Kidney (tissue), 13 donors: ENCODE measurements at regions not wholly inside any gene's neighbourhood (a gene's known extent, or its start where the extent isn't known, plus 50 kb on each side); places are given as distances from the start of the nearest gene placed in this dataset.

Experiments
- DNase-seq, 5 donors: peaks; one replicate each; pipeline ENCODE4 v3.0.0-alpha.2; 2013 to 2020
- FAIRE-seq: peaks from 2 replicates; lab custom pipeline; 2012; peaks lifted over from hg19 to GRCh38; lab: Jason Lieb, UNC
- H3K27ac ChIP-seq, 2 donors: one replicate each; pipeline ENCODE4 v1.7.0; 2013; ENCODE audit warnings: low read depth in 2 of 2, low read length in 2 of 2, inconsistent platforms in 1 of 2
- H3K27me3 ChIP-seq: one replicate; pipeline ENCODE4 v1.7.1; 2013; ENCODE audit warnings: low read length, inconsistent platforms; ENCODE audit not compliant: control insufficient read depth, insufficient read depth
- H3K36me3 ChIP-seq, 3 donors: one replicate each; pipeline versions ENCODE4 v1.7.0 to v1.7.1; 2013; ENCODE audit warnings: low read length in 3 of 3, control low read depth in 1 of 3, inconsistent platforms in 1 of 3; ENCODE audit not compliant: insufficient read depth in 3 of 3, control insufficient read depth in 2 of 3
- H3K4me1 ChIP-seq, 3 donors: one replicate each; pipeline versions ENCODE4 v1.7.0 to v1.7.1; 2013; ENCODE audit warnings: low read length in 3 of 3, inconsistent platforms in 1 of 3, low read depth in 1 of 3; ENCODE audit not compliant: control insufficient read depth in 2 of 3, insufficient read depth in 2 of 3
- H3K4me3 ChIP-seq, 3 donors: one replicate each; pipeline versions ENCODE4 v1.7.0 to v1.8.1; 2013; ENCODE audit warnings: low read length in 3 of 3, control low read depth in 1 of 3, inconsistent platforms in 1 of 3
- H3K9ac ChIP-seq, 3 donors: one replicate each; pipeline versions ENCODE4 v1.7.0 to v1.7.1; 2013; ENCODE audit warnings: low read length in 3 of 3, control low read depth in 1 of 3, inconsistent platforms in 1 of 3
- H3K9me3 ChIP-seq, 3 donors: one replicate each; pipeline versions ENCODE4 v1.7.0 to v1.7.1; 2013; ENCODE audit warnings: low read length in 3 of 3, control low read depth in 1 of 3, inconsistent platforms in 1 of 3; ENCODE audit not compliant: control insufficient read depth in 2 of 3, insufficient read depth in 1 of 3
- CTCF ChIP-seq: IDR thresholded peaks from 3 replicates; pipeline ENCODE4 v1.5.1; 2012; ENCODE audit warnings: mild to moderate bottlenecking, moderate library complexity, borderline replicate concordance; ENCODE audit not compliant: insufficient read depth; ENCODE audit errors: extremely low read depth
- intact Hi-C: fragments of 100-400 bp; cut with DNase I; formaldehyde crosslinking; loops from one replicate; pipeline ENCODE4 v1.11.1; 2022
- donor health status: control.
- donor health status: control.
- donor health status: control.
- donor health status: control.
- donor health status: control.
- donor health status: DM: yes; HTN: yes; CAD: no.
- donor health status: Normal renal cell carcinoma (clear cell type).

- intact Hi-C loops = no loop called here
- Histone ChIP-seq H3K9me3 (no peaks in the 10 kb centered on the region), H3K4me3 (no peak overlapping the region), H3K4me1 (no peaks in the 10 kb centered on the region), H3K27ac (no peak overlapping the region), H3K27me3 (no peaks in the 10 kb centered on the region), H3K9ac (no peak overlapping the region), H3K36me3 (no peaks in the 10 kb centered on the region)
- no peak for FAIRE-seq
- DNase-seq = no peak
- TF ChIP-seq CTCF = no peak
These were observed 247.5 kb downstream of the KCNJ3 start for GRCh38 chr2:154945984-154946383.

- Histone ChIP-seq H3K9me3 (no peaks in the 10 kb centered on the region), H3K27ac (no peak overlapping the region), H3K4me1 (no peaks in the 10 kb centered on the region), H3K27me3 (no peaks in the 10 kb centered on the region), H3K9ac (no peak overlapping the region), H3K36me3 (no peaks in the 10 kb centered on the region), H3K4me3 (no peak overlapping the region)
- FAIRE-seq (no peak), DNase-seq (no peak)
- intact Hi-C loops = no loop called here
- TF ChIP-seq CTCF = no peak
These were observed 242.9 kb downstream of the KCNJ3 start for GRCh38 chr2:154941379-154941778.

- H3K9me3 ChIP-seq = no peaks in the 10 kb centered on the region
- no peak overlapping the region for H3K9ac ChIP-seq
- intact Hi-C loops = no loop called here
- no peaks in the 10 kb centered on the region for H3K27me3 ChIP-seq
- TF ChIP-seq CTCF = no peak
- H3K4me3 ChIP-seq = no peak overlapping the region
- no peaks in the 10 kb centered on the region for H3K36me3 ChIP-seq
- no peak for FAIRE-seq
- H3K4me1 ChIP-seq = no peaks in the 10 kb centered on the region
- no peak for DNase-seq
- no peak overlapping the region for H3K27ac ChIP-seq
These were observed 235.7 kb downstream of the KCNJ3 start for GRCh38 chr2:154934213-154934612.

GRCh38 chr2:154924531-154924930 is 226.0 kb downstream of the KCNJ3 start:
- no peak overlapping the region for H3K9ac ChIP-seq
- no peaks in the 10 kb centered on the region for H3K9me3 ChIP-seq
- H3K27ac ChIP-seq = no peak overlapping the region
- intact Hi-C loops = no loop called here
- DNase-seq (no peak), FAIRE-seq (no peak)
- H3K4me1 ChIP-seq = no peaks in the 10 kb centered on the region
- H3K27me3 ChIP-seq = no peaks in the 10 kb centered on the region
- H3K36me3 ChIP-seq = no peaks in the 10 kb centered on the region
- H3K4me3 ChIP-seq = no peak overlapping the region
- TF ChIP-seq CTCF = no peak
